HG02623 (cell line): ENCODE measurements at regions not wholly inside any gene's neighbourhood (a gene's known extent, or its start where the extent isn't known, plus 50 kb on each side); places are given as distances from the start of the nearest gene placed in this dataset.
"Not testable (repeated sequence)": the region's sequence is repeated elsewhere in the genome, so short reads cannot be mapped to it uniquely, and the experiment has no call there.

ENCODE experiments used
- ATAC-seq: cut with Tn5 transposase; IDR thresholded peaks from one replicate; pipeline ENCODE4 v1.9.1; 2021; ENCODE audit warnings: moderate library complexity; ENCODE audit not compliant: unreplicated experiment

DNA sequence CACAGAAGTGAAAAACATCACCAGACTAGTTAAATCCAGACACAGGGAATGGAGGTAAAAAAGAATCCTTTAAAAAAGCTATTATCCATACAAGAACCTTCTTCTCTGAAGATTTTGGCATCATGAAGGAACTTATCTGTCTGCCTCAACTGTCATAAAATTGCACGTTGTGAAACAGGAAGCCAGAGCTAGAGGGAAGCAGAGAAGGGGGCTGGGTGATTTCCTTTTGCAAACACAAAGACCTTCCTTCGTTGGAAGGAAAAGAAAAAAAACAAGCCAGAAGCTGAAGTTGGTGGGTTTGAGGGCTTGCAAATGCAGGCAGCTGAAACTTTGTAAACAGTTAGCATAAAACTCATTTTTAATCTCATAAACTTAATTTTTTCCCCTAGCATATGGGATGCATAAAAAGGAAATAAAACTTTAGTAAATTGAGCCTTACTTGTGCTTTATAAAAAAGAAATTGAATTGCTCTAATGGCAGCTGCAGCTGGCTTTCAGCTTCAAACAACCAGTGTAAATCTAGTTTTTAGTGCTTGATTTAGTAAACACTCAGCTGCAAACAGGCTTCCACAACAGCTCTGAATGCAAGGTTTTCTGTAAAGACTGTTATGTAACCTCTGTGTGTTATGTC, 101.6 kb downstream of the OTUD1 start:
- ATAC-seq, result no peak

DNA sequence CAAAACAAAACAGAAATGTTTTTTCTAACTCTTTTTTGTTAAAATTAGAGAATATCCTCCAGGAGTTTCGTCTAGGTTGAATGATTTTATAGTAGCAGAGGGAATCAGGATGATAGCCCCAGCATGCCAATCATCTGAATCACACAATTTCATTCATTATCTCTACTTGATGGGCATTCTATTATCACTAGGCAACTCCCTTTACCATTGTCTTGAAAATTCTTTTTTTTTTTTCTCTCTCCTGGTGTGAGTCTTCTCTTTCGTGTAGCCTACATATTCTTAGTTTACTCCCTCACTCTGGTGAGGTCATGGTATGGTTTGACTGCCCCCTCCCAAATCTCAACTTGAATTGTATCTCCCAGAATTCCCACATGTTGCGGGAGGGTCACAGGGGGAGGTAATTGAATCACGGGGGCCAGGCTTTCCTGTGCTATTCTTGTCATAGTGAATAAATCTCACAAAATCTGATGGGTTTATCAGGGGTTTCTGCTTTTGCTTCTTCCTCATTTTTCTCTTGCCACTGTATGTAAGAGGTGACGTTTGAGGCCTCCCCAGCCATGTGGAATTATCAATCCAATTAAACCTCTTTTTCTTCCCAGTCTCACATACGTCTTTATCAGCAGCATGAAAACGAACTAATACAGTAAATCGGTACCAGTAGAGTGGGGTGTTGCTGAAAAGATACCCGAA, 105.0 kb downstream of the OTUD1 start:
- no peak for ATAC-seq

DNA sequence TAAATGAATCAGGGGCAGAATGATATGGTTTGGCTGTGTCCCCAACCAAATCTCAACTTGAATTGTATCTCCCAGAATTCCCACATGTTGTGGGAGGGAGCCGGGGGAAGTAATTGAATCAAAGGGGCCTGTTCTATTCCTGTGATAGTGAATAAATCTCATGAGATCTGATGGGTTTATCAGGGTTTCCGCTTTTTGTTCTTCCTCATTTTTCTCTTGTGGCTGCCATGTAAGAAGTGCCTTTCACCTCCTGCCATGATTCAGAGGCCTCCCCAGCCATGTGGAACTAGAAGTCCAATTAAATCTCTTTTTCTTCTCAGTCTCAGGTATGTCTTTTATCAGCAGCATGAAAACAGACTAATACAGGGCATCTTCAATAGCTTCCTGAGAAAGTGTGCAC, 107.0 kb downstream of the OTUD1 start:
- not testable (repeated sequence) for ATAC-seq

DNA sequence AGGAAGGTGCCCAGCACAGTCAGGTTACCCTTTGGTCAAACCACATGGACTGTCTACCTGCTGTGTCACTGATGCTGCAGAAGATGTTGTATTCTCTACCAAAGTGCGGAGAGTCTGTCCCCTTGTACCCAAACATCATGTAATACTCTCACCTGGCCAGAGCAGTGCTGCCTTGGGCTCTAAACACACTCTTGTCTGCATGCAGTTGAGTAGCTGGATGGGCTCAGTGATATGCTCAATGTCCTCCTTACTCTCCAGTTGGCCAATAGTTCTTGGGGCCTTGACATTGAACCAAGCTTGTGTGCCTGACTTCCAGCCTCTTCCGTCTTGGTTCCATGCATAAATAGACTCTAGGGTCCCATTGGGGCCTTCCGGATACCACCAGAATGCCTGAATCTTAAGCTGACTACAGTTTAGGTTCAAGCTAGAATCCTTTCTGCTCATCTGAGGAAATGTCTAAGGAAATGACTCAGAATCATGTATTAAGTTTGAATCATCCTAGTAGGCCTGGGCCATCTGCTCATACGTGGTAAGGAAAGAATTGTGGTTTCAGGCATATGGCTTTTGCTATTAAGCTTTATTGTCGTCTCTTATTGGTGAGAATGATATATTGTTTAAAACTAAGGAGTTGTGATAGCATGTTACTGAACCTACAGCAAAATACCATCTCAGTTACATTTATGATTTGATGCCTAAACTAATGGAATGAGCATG, 118.0 kb downstream of the OTUD1 start:
- ATAC-seq, result no peak

DNA sequence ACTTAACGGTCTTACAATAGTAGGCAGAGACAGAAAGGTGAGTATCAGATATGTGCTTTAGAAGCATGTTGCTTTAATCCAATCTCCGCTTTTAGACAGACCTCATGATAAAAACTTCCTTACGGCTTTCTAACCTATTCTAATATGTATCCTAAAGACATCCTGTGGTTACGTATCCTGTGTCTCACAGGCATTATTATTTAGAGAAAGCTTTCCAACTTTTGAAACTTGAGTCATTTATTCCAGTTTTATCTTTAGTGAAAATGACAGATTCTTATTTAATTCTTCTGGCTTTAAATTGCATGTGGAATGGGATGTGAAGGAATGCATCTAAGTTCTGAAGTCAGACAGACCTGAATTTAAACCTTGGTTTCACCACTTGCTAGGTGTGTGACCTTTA, 118.9 kb downstream of the OTUD1 start:
- no peak for ATAC-seq

DNA sequence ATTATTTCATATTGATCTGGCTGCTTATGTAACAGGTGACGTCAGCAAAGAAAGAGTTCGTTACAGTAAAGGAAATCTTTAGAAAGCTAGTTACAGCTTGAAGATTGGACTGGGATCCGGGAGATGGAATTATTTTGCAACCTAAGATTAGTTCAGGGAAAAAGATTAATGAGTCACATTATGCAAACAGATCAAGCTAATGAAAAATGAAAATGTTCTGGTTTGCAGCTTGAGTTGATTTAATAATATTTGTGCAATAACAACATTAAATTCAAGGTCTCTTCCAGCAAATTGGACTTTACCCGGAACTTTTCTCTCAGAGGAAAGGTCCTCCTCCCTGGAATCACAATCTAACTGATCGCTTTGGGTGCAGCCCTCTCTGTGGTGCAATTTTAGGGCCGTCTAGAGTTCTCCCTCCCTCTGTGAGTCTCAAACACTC, 119.5 kb downstream of the OTUD1 start:
- no peak for ATAC-seq

DNA sequence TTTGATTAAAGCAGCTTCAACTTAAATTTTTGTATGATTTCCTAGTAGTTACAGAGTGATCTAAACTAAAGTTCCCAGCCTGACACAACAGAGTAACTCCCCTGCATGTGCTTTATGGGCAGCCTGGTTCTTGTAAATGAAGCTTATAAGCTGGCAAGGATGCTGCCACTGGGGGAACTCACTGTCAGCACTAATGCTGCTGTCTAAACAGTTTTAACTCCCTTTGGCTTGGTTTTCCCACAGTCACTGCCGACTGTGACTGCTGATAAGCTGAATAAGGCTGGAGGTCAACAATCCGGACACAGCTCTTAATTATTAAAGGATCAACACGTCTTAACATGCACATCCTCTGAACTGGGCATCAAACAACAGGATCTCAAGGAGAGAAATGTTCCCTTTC, 130.1 kb downstream of the OTUD1 start:
- no peak for ATAC-seq

DNA sequence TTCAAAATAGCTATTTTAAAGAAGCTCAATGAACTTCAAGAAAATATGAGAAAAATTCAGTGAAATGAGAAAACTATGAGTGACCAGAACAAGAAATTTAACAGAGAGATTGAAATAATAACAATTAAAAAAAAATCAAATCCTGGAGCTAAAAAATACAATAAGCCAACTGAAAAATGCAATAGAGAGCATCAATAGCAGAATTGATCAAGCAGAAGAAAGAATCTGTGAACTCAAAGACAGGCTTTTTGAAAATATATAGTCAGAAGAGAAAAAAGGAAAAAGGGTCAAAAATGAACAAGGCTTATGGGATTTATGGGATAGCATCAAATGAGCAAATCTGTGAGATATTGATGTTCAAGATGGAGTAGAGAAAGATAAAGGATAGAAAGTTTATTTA, 133.0 kb downstream of the OTUD1 start:
- ATAC-seq, result no peak

DNA sequence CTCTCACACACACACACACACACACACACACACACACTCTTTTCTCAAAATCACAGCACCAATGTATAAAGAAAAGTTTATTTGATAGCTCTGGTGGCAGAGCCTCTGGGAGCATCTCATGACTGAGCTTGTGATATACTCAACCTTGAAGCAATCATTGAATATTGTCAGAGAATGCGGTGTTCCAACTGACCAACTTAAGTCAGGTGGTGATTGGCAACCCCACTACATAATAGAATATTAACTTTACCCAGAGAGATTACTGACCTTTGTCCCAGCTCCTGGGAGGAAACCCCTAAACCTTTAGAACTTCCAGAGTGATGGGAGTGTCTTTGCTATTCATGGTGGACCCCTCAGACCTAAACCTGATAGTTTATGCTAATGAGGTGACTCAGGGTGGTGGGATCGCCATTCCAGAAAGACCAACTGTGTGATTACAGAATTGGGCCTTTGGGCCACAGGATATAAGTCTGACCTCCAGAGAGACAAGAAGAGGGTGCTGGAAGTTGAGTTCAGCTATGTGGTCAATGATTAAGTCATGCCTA, 143.1 kb downstream of the OTUD1 start:
- ATAC-seq, result no peak

DNA sequence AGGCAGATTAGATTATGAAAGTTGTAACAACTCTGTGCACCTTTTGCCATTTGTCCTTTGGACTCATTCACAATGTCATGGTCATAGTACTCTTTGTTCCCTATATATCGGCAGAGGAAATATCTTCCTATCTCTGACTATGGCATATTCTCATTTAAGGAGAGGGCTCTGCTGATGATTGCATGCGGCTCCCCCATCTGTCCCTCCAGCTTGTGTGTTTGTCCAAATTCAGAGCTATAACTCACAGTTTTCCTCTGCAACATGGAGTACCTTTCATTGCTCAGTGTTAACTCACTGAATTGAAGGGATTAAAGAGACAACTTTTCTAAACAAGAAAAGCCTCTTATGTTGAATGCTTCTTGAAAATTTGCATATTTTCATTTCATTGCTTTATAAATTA, 145.5 kb downstream of the OTUD1 start:
- no peak for ATAC-seq

DNA sequence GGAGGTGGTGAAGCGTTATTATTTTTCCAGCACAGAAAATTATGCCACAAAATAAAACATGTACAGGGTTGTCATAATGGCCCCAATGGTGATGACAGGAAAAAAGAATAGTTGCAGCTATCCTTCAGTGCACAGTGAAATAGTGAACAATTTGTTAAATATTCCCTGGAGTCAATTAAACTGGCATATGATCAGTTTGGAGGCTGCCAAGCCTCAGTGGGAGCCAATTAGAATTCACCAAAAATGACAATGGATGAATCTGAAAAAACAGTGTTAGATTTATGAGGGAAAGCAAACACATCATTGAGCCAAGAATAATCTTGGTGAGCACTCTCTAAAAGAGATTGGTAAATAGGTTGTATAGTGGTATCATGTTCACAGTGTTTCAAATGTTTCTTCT, 146.3 kb downstream of the OTUD1 start:
- ATAC-seq, result no peak

DNA sequence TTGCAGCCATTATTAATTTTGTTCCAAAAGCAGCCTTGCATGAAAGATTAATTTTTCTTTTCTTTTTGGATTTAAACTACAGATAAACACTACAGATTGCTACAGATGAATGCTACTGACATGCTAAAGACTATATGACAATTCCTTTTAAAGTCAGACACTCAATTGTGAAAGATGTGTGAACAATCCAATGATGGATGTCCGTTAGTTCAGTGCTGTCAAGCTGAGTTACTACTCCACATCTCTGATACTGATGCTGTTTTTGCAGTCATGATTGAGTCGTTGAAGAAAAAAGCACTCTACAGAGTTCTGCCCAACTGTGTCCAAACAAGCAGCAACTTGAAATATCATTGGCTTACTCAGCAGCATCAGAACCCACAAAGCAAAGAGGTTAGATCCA, 146.8 kb downstream of the OTUD1 start:
- no peak for ATAC-seq

DNA sequence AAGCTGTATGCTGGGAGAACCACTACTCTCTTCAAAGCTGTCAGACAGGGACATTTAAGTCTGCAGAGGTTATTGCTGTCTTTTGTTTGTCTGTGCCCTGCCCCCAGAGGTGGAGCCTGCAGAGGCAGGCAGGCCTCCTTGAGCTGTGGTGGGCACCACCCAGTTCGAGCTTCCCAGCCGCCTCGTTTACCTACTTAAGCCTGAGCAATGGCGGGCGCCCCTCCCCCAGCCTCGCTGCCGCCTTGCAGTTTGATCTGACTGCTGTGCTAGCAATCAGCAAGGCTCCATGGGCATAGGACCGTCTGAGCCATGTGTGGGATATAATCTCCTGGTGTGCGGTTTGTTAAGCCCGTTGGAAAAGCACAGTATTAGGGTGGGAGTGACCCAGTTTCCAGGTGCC, 156.4 kb downstream of the OTUD1 start:
- ATAC-seq, result not testable (repeated sequence)

DNA sequence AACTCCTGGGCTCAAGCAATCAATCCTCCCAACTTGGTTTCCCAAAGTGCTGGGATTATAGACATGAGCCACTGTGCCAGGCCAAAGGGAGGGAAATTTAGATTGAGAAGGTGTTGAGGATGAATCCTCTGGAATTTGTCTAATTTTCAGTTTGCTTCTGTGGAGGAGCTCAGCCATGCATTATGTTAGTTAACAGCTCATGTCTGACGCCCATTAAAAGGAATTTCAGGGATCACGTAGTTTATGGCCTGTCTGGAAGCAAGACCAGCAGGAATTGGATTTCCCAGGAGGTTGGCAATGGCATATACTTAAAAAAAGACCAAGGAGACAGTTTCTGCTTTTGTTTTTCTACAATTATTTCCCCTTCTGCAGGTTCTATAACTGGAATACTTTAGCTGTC, 165.7 kb downstream of the OTUD1 start:
- ATAC-seq, result no peak

DNA sequence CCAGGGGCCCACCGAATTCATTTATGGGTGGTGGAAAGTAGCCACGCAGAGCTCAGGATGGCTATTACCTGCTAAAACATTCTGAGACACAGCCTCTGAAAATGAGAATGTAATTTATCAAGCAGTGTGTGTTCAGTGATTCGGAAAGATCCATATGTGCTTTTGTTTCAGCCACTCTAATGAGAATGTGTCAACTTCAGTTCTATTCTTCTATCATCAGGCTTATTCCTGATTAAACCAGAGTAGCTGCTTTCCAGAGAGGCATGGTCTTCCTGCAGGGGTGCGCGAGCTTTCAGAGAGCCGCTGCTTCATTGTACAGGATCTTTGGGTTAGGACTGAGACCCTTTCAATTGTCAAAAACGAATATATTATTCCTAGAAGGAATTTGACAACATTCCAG, 167.6 kb downstream of the OTUD1 start:
- no peak for ATAC-seq

DNA sequence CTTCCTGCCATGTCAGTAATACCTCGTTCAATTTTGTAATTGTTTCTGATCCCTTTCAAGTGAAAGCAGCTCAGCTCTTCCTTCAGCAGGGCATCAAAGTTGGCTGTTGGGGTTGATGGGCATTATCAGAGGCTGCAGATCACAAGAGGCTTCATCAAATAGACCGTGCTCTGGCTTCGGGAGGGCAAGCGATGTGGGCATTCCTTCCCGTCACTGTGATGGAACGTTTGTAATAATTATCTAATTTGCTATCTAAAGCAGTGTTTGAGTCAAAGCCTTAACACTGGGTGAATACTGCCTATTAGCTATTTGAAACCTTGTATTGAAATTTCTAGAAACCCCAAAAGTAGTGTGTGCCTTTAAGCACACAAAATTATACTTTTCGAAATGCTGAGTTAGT, 170.1 kb downstream of the OTUD1 start:
- no peak for ATAC-seq

DNA sequence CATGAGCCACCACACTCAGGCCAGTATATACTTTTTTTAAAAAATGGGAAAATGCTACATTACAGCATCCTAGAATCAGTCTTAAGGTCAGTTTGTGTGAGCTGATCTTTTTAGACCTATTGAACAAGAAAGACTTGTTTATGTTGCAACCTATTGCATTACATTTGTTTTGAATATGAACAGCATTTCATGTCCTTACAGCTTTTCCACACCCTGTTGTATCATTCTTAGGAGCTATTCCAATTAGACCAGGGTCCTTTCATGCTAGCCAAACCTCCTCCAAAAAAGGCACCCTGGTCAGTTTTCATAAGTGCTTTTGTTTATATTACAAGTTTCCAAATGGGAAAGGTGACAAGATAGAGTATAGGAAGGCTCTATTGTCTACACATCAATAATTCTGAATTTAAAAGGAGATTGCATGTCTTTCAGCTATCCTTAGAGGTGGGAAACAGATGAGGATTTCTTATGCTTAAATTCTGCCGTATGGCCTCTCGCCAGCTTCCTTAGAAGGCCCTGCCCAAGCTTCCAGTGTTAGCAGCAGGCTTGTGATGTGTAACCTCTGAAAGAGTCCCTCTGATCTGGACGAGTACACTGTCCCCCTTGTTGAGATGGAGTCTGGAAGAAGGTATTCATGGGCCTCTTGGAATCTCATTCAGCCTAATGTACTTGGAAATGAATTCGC, 171.9 kb downstream of the OTUD1 start:
- ATAC-seq, result no peak

DNA sequence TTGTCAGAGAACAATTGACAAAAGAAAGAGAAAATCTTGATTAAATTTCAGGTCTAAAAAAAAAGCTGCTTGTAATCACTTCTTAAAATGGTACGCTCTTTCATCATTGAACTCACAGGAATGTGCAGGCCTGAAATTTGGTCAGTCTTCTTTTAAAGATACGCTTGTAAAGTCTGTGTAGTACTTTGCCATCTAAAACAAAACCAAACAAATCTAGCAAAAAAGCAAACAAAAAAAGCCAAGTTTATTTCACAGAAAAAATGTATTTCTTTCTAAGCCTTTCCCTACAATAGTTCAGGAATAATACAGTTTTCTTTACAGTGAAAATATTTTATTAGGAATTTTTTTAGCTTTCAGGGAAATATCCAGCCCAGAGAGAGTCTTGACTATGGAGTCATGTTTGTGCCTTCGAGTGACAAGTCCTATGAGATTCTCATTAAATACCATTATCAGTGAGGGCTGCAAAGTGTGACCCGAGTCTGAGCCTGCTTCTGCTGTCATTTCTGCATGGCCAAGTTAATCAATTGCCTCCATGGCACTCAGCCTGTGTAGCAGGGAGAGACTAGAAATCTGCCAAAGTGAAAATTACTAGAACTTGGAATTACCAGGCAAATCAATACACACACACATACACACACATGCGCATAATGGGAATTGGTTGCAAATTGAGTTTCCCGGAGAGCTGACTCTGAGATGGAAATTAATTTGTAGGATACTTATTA, 172.6 kb downstream of the OTUD1 start:
- ATAC-seq, result no peak

DNA sequence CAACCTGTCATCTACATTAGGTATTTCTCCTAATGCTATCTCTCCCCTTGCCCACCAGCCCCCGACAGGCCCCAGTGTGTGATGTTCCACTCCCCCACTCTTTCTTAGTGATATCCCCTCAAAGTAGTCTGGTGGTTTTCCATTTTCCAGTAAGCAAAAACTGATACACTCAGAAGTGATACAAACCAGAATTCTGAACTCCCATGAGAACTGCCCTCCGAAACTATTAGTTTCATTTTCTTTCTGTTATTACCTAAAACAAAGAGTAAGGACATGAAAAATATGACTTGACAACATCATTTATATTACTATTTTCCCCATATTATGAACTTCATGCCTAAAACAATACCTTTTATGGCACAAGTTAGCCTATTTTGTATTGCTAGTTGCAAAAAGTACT, 175.0 kb downstream of the OTUD1 start:
- ATAC-seq, result peak; percentile 58

DNA sequence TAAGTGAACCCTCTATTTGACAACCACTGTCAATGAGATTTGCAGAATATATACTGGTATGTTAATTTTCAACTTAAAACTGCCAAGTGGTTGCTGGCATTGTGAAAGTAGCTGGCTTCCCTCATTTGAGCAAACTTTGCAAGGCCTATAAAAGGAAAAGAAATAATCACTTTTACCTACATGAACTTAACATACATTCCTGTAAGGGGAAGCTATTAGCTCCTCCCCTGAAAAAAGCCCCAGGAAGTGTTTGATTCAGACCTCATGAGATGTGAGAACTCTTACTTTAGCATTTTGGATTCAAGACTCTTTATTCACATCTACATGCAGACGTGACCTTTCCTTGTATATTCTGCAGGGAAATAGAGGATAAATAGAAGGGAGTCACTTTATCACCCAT, 175.6 kb downstream of the OTUD1 start:
- peak; percentile 36 for ATAC-seq

DNA sequence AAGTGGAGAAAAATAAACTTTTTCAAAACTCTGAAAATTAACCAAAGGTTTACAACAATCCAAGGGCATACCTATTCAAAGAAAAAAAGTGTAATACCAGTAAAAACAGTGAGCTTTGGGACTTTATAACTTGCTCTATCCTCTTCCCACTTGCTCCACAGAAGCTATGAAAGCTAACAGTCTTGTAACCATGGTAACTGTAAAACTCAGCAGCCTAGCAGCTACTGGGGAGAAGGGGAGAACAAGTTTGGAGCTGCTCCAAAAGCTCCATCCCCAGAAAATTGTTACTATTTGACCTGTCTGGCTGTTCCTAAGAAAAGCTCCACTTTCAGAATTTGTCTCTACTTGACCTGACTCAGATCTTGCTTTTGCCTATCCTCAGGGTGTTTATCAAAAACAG, 191.5 kb downstream of the OTUD1 start:
- no peak for ATAC-seq
